Ecto neural progenitor cell (in vitro differentiated cells): ENCODE measurements at regions not wholly inside any gene's neighbourhood (a gene's known extent, or its start where the extent isn't known, plus 50 kb on each side); places are given as distances from the start of the nearest gene placed in this dataset.
"Not testable (repeated sequence)": the region's sequence is repeated elsewhere in the genome, so short reads cannot be mapped to it uniquely, and the experiment has no call there.

ENCODE experiments used
- DNase-seq: peaks from one replicate; pipeline ENCODE4 v3.0.0-alpha.2; 2018; ENCODE audit warnings: low spot score

GRCh38 chr9:22170556-22170955, 161.5 kb upstream of the CDKN2B start:
- no peak for DNase-seq

- no peak for DNase-seq
These were observed 162.0 kb upstream of the CDKN2B start for GRCh38 chr9:22170990-22171670.

GRCh38 chr9:22171691-22172090, 162.6 kb upstream of the CDKN2B start:
- no peak for DNase-seq

GRCh38 chr9:22173908-22174307, 164.8 kb upstream of the CDKN2B start:
- DNase-seq = no peak

- DNase-seq = no peak
These were observed 167.0 kb upstream of the CDKN2B start for GRCh38 chr9:22175972-22176545.

- not testable (repeated sequence) for DNase-seq
These were observed 171.9 kb upstream of the CDKN2B start for GRCh38 chr9:22181021-22181420.

- no peak for DNase-seq
These were observed 180.4 kb upstream of the CDKN2B start for GRCh38 chr9:22189471-22189870.

- DNase-seq = not testable (repeated sequence)
These were observed 187.9 kb upstream of the CDKN2B start for GRCh38 chr9:22197000-22197399.

GRCh38 chr9:22198681-22199080, 189.6 kb upstream of the CDKN2B start:
- no peak for DNase-seq

GRCh38 chr9:22201256-22201655, 192.2 kb upstream of the CDKN2B start:
- no peak for DNase-seq

- DNase-seq = no peak
These were observed 194.4 kb upstream of the CDKN2B start for GRCh38 chr9:22203371-22204138.

- DNase-seq = no peak
These were observed 195.1 kb upstream of the CDKN2B start for GRCh38 chr9:22204240-22204639.

GRCh38 chr9:22206833-22207232, 197.7 kb upstream of the CDKN2B start:
- DNase-seq = no peak

- DNase-seq = no peak
These were observed 199.9 kb upstream of the CDKN2B start for GRCh38 chr9:22208846-22209585.

GRCh38 chr9:22210262-22210661, 201.2 kb upstream of the CDKN2B start:
- no peak for DNase-seq

GRCh38 chr9:22210936-22211335, 201.8 kb upstream of the CDKN2B start:
- DNase-seq = no peak

GRCh38 chr9:22211588-22212360, 202.7 kb upstream of the CDKN2B start:
- no peak for DNase-seq

- no peak for DNase-seq
These were observed 204.9 kb upstream of the CDKN2B start for GRCh38 chr9:22214021-22214420.

- DNase-seq = no peak
These were observed 205.5 kb upstream of the CDKN2B start for GRCh38 chr9:22214497-22215031.

- no peak for DNase-seq
These were observed 206.4 kb upstream of the CDKN2B start for GRCh38 chr9:22215521-22215920.

- no peak for DNase-seq
These were observed 207.6 kb upstream of the CDKN2B start for GRCh38 chr9:22216730-22217172.
